ENCODE measurements at regions not wholly inside any gene's neighbourhood (a gene's known extent, or its start where the extent isn't known, plus 50 kb on each side); places are given as distances from the start of the nearest gene placed in this dataset.

DNA sequence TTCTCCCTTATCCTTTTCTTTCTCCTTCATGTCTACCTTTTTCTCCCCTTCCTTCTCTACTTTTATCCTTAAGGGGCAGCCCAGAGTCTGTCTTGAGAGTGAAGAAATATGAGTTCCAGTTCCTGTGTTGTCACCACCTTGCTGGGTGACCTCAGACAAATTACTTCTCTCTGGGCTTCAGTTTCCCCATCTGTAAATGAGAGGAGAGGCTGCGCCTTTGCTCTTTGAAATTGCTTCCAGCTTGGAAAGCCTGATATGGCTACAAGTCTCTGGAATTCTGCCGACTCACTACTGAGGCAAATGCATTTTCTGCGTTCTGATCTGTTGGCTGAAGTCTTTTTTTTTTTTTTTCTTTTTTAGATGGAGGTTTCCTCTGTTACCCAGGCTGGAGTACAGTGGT lies 119.2 kb downstream of the SYF2 start:
- CTCF ChIA-PET: interaction anchor here (0.7 to 1.2 kb wide), 2 partner anchors 93 to 424 kb away, joined by 3 to 5 read pairs; no protein-coding TSS in a partner anchor
- in situ Hi-C loops (cut with HindIII; ENCODE audit: low pct_unique_long_range_greater_than_20kb, low sequenced_read_pairs): no loop called here
- Histone ChIP-seq H3K4me1 (ENCODE audit: control insufficient read depth, insufficient read depth, low read length) (no peaks in the 10 kb centered on the region), H3K27ac (ENCODE audit: low read length) (no peak overlapping the region), H3K4me3 (ENCODE audit: low read depth in 2 of 2, low read length in 2 of 2) (no peak overlapping the region), H3K36me3 (ENCODE audit: control insufficient read depth, insufficient read depth, low read length) (no peaks in the 10 kb centered on the region), H3K9me3 (ENCODE audit: control insufficient read depth, insufficient read depth, low read depth, low read length) (no peaks in the 10 kb centered on the region), H3K27me3 (ENCODE audit: control insufficient read depth, insufficient read depth, low read length) (no peaks in the 10 kb centered on the region; the same call in 1 of the 2 replicates)
- BruUV-seq (replicated peaks): no TSS peak
- TF ChIP-seq, protein P1, sequence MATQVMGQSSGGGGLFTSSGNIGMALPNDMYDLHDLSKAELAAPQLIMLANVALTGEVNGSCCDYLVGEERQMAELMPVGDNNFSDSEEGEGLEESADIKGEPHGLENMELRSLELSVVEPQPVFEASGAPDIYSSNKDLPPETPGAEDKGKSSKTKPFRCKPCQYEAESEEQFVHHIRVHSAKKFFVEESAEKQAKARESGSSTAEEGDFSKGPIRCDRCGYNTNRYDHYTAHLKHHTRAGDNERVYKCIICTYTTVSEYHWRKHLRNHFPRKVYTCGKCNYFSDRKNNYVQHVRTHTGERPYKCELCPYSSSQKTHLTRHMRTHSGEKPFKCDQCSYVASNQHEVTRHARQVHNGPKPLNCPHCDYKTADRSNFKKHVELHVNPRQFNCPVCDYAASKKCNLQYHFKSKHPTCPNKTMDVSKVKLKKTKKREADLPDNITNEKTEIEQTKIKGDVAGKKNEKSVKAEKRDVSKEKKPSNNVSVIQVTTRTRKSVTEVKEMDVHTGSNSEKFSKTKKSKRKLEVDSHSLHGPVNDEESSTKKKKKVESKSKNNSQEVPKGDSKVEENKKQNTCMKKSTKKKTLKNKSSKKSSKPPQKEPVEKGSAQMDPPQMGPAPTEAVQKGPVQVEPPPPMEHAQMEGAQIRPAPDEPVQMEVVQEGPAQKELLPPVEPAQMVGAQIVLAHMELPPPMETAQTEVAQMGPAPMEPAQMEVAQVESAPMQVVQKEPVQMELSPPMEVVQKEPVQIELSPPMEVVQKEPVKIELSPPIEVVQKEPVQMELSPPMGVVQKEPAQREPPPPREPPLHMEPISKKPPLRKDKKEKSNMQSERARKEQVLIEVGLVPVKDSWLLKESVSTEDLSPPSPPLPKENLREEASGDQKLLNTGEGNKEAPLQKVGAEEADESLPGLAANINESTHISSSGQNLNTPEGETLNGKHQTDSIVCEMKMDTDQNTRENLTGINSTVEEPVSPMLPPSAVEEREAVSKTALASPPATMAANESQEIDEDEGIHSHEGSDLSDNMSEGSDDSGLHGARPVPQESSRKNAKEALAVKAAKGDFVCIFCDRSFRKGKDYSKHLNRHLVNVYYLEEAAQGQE (IDR thresholded peaks at IDR 0.05; ENCODE audit: insufficient read depth in 1 of 2, low read depth in 2 of 2, low read length in 1 of 2): no peak
- TF ChIP-seq, protein P2, sequence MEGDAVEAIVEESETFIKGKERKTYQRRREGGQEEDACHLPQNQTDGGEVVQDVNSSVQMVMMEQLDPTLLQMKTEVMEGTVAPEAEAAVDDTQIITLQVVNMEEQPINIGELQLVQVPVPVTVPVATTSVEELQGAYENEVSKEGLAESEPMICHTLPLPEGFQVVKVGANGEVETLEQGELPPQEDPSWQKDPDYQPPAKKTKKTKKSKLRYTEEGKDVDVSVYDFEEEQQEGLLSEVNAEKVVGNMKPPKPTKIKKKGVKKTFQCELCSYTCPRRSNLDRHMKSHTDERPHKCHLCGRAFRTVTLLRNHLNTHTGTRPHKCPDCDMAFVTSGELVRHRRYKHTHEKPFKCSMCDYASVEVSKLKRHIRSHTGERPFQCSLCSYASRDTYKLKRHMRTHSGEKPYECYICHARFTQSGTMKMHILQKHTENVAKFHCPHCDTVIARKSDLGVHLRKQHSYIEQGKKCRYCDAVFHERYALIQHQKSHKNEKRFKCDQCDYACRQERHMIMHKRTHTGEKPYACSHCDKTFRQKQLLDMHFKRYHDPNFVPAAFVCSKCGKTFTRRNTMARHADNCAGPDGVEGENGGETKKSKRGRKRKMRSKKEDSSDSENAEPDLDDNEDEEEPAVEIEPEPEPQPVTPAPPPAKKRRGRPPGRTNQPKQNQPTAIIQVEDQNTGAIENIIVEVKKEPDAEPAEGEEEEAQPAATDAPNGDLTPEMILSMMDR (IDR thresholded peaks at IDR 0.05): no peak
- no peak for TF ChIP-seq POLR2AphosphoS5 (IDR thresholded peaks at IDR 0.05; ENCODE audit: low read depth, low read length)
- TF ChIP-seq SIN3A (IDR thresholded peaks at IDR 0.05; ENCODE audit: borderline replicate concordance, insufficient read depth, low read depth, low read length): no peak
- no peak for TF ChIP-seq TCF7L2 (IDR thresholded peaks at IDR 0.05; ENCODE audit: low read depth, low read length)
- ATAC-seq: no peak
- POLR2A ChIA-PET: no interaction called here
- no peak for DNase-seq (ENCODE audit: low read depth, low spot score)
- intact Hi-C loops (cut with micrococcal nuclease; ENCODE audit: unreplicated experiment): loop anchor here (10.0 kb wide), 1 partner anchor 92 kb away; no protein-coding TSS in a partner anchor

DNA sequence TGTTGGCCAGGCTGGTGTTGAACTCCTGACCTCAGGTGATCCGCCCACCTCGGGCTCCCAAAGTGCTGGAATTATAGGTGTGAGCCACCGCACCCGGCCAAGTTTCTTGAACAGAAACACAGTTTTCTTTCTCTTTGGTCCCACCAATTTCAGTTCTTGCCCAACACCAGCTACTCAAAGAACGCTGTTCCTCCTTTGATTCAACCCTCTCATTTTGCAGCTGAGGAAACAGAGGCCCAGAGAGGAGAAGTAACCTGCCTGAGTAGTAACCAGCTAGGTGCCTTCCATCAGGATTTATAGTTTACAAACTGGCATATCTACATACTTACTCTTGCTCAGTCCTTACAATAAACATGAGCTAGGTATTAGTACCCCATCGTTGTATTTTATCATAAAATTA lies 119.9 kb downstream of the SYF2 start:
- no peaks in the 10 kb centered on the region; the same call in 1 of the 2 replicates for H3K27me3 ChIP-seq (ENCODE audit: control insufficient read depth, insufficient read depth, low read length)
- H3K27ac ChIP-seq (ENCODE audit: low read length): no peak overlapping the region
- ATAC-seq: no peak
- CTCF ChIA-PET: interaction anchor here (1.2 kb wide), 1 partner anchor 94 kb away, joined by 3 read pairs; no protein-coding TSS in a partner anchor
- TF ChIP-seq, protein P1 (IDR thresholded peaks at IDR 0.05; ENCODE audit: insufficient read depth in 1 of 2, low read depth in 2 of 2, low read length in 1 of 2): no peak
- TF ChIP-seq POLR2AphosphoS5 (IDR thresholded peaks at IDR 0.05; ENCODE audit: low read depth, low read length) (no peak), TCF7L2 (IDR thresholded peaks at IDR 0.05; ENCODE audit: low read depth, low read length) (no peak), SIN3A (IDR thresholded peaks at IDR 0.05; ENCODE audit: borderline replicate concordance, insufficient read depth, low read depth, low read length) (no peak)
- TF ChIP-seq, protein P2 (IDR thresholded peaks at IDR 0.05): no peak
- H3K36me3 ChIP-seq (ENCODE audit: control insufficient read depth, insufficient read depth, low read length): no peaks in the 10 kb centered on the region
- H3K4me1 ChIP-seq (ENCODE audit: control insufficient read depth, insufficient read depth, low read length): no peaks in the 10 kb centered on the region
- intact Hi-C loops (cut with micrococcal nuclease; ENCODE audit: unreplicated experiment): loop anchor here (10.0 kb wide), 1 partner anchor 92 kb away; no protein-coding TSS in a partner anchor
- DNase-seq (ENCODE audit: low read depth, low spot score): no peak
- in situ Hi-C loops (cut with HindIII; ENCODE audit: low pct_unique_long_range_greater_than_20kb, low sequenced_read_pairs): no loop called here
- POLR2A ChIA-PET: no interaction called here
- no peak overlapping the region for H3K4me3 ChIP-seq (ENCODE audit: low read depth in 2 of 2, low read length in 2 of 2)
- no TSS peak for BruUV-seq (replicated peaks)
- H3K9me3 ChIP-seq (ENCODE audit: control insufficient read depth, insufficient read depth, low read depth, low read length): no peaks in the 10 kb centered on the region
